GM12865 (cell line): ENCODE measurements at regions not wholly inside any gene's neighbourhood (a gene's known extent, or its start where the extent isn't known, plus 50 kb on each side); places are given as distances from the start of the nearest gene placed in this dataset.
A peak's percentile ranks its signal among the peaks of the same experiment; 100 is the strongest.

Experiments
- DNase-seq: peaks from one replicate; pipeline ENCODE4 v3.0.0; 2010; ENCODE audit warnings: low read depth
- H3K4me3 ChIP-seq: 2 replicates; pipeline ENCODE4 v1.5.1; 2011; ENCODE audit warnings: mild to moderate bottlenecking, low read depth, low read length, control low read depth
- TF ChIP-seq, protein P1 (sequence below): IDR thresholded peaks from 2 replicates; pipeline ENCODE4 v1.5.1; 2011; ENCODE audit warnings: low read length, control low read depth, low read depth, inconsistent platforms; ENCODE audit not compliant: insufficient read depth; ENCODE audit errors: missing control alignments

GRCh38 chr3:29143151-29143550 is 137.7 kb upstream of the RBMS3 start:
- H3K4me3 ChIP-seq = no peak overlapping the region

GRCh38 chr3:29144361-29144760 is 136.5 kb upstream of the RBMS3 start:
- TF ChIP-seq, protein P1, sequence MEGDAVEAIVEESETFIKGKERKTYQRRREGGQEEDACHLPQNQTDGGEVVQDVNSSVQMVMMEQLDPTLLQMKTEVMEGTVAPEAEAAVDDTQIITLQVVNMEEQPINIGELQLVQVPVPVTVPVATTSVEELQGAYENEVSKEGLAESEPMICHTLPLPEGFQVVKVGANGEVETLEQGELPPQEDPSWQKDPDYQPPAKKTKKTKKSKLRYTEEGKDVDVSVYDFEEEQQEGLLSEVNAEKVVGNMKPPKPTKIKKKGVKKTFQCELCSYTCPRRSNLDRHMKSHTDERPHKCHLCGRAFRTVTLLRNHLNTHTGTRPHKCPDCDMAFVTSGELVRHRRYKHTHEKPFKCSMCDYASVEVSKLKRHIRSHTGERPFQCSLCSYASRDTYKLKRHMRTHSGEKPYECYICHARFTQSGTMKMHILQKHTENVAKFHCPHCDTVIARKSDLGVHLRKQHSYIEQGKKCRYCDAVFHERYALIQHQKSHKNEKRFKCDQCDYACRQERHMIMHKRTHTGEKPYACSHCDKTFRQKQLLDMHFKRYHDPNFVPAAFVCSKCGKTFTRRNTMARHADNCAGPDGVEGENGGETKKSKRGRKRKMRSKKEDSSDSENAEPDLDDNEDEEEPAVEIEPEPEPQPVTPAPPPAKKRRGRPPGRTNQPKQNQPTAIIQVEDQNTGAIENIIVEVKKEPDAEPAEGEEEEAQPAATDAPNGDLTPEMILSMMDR = no peak
- H3K4me3 ChIP-seq = no peak overlapping the region
- DNase-seq = no peak

More at GRCh38 chr3:29143151-29143550, 137.7 kb upstream of the RBMS3 start:
- TF ChIP-seq, protein P1 = no peak
- no peak for DNase-seq

DNA sequence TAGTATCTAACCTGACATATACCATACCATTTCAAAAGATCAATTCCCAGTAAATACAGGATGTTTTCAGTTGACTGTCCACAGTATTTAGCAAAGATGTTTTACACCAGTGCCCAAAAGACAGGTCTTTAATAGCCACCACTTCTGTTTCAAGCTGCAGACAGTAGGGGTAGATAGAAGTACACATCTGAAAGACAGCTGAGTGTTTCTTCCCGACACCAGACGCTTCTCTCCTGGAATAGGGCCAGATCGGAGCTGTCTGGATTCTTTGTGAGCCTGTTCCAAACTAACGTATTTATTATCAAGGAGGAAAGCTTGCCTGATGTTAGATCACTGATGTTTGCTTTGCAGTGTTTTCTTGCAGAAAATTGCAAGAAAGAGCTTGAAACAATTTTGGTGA is 136.1 kb upstream of the RBMS3 start:
- DNase-seq = no peak

DNA sequence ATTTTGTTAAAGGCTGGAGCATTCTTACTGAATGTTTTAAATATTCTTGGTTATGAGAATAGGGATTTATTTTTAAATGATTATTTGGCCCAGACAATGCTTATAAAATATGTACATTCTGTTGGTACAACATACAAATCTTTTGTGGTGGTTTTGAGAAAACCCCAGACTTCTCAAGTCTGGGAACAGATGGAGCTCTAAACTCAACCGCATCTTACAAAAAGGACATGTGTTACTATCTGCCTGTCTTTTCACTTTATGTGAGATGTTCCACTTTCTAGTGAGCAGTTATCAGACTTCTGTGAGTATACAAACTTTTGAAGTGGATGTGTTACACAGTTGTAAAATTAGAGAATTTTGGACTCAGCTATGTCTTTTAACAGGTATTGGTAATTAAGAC is 135.5 kb upstream of the RBMS3 start:
- DNase-seq = no peak
- H3K4me3 ChIP-seq = no peak overlapping the region
- TF ChIP-seq, protein P1 = no peak

More for the DNA sequence above, 136.1 kb upstream of the RBMS3 start:
- TF ChIP-seq, protein P1 = no peak
- no peak overlapping the region for H3K4me3 ChIP-seq

DNA sequence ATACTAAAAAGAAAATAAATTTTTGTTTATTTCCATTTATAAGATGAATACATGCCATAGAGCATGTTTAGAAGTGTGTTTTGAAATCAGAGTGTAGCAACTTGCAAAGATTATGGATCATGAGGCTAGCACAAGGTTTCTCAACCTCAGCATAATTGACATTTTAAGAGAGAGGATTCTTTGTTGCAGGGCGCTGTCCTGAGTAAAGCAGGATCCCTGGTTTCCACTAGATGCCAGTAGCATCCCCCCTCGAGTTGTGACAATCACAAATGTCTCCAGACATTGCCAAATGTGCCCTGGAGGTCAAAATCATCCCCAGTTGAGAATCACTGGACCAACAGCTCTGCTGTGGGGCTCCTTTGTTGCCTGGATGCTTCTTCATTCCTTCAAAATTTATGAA is 128.5 kb upstream of the RBMS3 start:
- TF ChIP-seq, protein P1 = no peak
- no peak for DNase-seq
- no peak overlapping the region for H3K4me3 ChIP-seq

DNA sequence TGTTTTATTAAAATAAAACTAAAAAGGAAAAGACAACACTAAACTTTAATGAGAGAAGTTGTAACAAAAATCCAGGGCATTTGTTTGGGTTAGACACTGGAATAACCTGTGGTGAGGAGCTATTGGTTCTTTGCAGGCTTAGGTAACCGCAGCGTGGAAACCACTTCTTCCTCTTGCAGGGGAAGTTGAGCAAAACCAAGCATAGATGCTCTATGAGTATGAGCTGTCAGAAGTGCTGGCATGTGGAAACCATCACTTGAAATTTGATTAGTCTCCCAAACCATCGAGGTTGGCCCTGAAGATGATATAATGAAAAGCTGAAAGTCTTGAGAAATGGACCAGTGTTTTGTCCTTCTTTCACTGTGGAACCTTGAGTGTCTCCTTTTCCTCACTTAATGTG is 127.1 kb upstream of the RBMS3 start:
- TF ChIP-seq, protein P1 = no peak
- peak; percentile 65 for DNase-seq
- H3K4me3 ChIP-seq = no peak overlapping the region

DNA sequence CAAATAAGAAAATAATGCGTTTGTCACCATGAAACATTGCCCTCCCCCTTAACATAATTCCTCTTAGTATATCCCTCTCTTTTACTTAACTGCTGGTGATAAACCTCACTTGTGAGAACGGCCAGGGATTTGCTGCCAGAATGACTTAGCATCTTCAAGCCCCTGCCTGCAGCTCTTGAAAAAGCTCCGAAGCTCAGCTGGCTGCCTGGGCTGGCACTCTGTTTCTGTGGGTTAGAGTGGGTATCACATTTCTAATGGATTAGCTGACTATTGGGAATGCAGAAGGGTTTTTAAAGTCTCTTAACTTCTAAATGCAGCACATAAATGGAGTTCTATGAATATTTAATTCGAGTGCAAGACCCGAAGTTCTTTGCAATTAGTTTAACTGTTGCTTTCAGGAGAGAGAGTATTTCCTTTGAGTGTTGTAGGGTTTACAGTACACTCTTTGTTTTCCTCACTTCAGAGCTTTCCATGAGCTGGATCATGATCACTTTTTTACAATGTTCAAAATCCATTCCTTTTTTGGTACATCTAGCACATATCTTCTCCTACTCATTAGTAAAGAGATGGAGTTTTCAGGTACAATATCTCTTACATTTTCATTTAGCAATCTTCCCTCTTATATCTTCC is 124.7 kb upstream of the RBMS3 start:
- TF ChIP-seq, protein P1 = no peak
- no peak for DNase-seq
- H3K4me3 ChIP-seq = no peak overlapping the region
